ENCODE measurements at regions not wholly inside any gene's neighbourhood (a gene's known extent, or its start where the extent isn't known, plus 50 kb on each side); places are given as distances from the start of the nearest gene placed in this dataset.

DNA sequence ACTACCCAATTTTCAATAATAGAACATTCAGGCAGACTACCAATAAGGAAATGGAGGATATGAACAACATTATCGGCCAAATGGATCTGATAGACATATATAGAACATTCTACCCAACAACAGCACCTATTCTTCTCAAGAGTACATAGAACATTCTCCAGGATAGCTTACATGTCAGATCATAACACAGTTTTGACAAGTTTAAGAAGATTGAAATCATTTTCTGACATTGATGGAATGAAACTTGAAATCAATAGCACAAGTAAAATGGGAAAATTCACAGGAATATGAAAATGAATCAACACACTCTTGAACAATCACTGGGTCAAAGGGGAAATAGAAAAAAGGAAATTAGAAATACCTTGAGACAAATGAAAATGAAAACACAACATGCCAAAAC is 94.6 kb upstream of the MEGF10 start:
- TF ChIP-seq RAD21 (IDR thresholded peaks at IDR 0.05; ENCODE audit: low read length) (no peak), GABPA (IDR thresholded peaks at IDR 0.05; ENCODE audit: low read depth) (no peak), EZH2phosphoT487 (IDR thresholded peaks at IDR 0.05; ENCODE audit: borderline replicate concordance, low read depth) (no peak), YY1 (IDR thresholded peaks at IDR 0.05; ENCODE audit: low read depth) (no peak), RCOR1 (IDR thresholded peaks at IDR 0.05; ENCODE audit: low read length) (no peak), POLR2AphosphoS5 (IDR thresholded peaks at IDR 0.05; ENCODE audit: low read depth, low read length) (no peak), MXI1 (IDR thresholded peaks at IDR 0.05; ENCODE audit: low read depth, low read length) (no peak)
- TF ChIP-seq, protein P1, sequence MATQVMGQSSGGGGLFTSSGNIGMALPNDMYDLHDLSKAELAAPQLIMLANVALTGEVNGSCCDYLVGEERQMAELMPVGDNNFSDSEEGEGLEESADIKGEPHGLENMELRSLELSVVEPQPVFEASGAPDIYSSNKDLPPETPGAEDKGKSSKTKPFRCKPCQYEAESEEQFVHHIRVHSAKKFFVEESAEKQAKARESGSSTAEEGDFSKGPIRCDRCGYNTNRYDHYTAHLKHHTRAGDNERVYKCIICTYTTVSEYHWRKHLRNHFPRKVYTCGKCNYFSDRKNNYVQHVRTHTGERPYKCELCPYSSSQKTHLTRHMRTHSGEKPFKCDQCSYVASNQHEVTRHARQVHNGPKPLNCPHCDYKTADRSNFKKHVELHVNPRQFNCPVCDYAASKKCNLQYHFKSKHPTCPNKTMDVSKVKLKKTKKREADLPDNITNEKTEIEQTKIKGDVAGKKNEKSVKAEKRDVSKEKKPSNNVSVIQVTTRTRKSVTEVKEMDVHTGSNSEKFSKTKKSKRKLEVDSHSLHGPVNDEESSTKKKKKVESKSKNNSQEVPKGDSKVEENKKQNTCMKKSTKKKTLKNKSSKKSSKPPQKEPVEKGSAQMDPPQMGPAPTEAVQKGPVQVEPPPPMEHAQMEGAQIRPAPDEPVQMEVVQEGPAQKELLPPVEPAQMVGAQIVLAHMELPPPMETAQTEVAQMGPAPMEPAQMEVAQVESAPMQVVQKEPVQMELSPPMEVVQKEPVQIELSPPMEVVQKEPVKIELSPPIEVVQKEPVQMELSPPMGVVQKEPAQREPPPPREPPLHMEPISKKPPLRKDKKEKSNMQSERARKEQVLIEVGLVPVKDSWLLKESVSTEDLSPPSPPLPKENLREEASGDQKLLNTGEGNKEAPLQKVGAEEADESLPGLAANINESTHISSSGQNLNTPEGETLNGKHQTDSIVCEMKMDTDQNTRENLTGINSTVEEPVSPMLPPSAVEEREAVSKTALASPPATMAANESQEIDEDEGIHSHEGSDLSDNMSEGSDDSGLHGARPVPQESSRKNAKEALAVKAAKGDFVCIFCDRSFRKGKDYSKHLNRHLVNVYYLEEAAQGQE (IDR thresholded peaks at IDR 0.05; ENCODE audit: low read depth, low read length), result no peak
- TF ChIP-seq, protein P2, sequence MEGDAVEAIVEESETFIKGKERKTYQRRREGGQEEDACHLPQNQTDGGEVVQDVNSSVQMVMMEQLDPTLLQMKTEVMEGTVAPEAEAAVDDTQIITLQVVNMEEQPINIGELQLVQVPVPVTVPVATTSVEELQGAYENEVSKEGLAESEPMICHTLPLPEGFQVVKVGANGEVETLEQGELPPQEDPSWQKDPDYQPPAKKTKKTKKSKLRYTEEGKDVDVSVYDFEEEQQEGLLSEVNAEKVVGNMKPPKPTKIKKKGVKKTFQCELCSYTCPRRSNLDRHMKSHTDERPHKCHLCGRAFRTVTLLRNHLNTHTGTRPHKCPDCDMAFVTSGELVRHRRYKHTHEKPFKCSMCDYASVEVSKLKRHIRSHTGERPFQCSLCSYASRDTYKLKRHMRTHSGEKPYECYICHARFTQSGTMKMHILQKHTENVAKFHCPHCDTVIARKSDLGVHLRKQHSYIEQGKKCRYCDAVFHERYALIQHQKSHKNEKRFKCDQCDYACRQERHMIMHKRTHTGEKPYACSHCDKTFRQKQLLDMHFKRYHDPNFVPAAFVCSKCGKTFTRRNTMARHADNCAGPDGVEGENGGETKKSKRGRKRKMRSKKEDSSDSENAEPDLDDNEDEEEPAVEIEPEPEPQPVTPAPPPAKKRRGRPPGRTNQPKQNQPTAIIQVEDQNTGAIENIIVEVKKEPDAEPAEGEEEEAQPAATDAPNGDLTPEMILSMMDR (IDR thresholded peaks at IDR 0.05), result no peak

Measured in SK-N-SH (cell line).